GM18508 (cell line): ENCODE measurements at regions not wholly inside any gene's neighbourhood (a gene's known extent, or its start where the extent isn't known, plus 50 kb on each side); places are given as distances from the start of the nearest gene placed in this dataset.

Experiments
- ATAC-seq: cut with Tn5 transposase; IDR thresholded peaks from one replicate; pipeline ENCODE4 v1.9.1; 2021; ENCODE audit warnings: moderate number of reproducible peaks; ENCODE audit not compliant: insufficient read depth, unreplicated experiment

- no peak for ATAC-seq
Observed at GRCh38 chr13:70720386-70720785, 612.1 kb upstream of the KLHL1 start.

- no peak for ATAC-seq
Observed at GRCh38 chr13:70714993-70715392, 606.7 kb upstream of the KLHL1 start.

- ATAC-seq = no peak
Observed at GRCh38 chr13:70708775-70709174, 600.5 kb upstream of the KLHL1 start.

GRCh38 chr13:70703755-70704154 lies 595.5 kb upstream of the KLHL1 start:
- ATAC-seq = no peak

GRCh38 chr13:70694996-70695715 lies 586.9 kb upstream of the KLHL1 start:
- no peak for ATAC-seq

GRCh38 chr13:70668983-70669382 lies 560.7 kb upstream of the KLHL1 start:
- no peak for ATAC-seq

GRCh38 chr13:70668293-70668692 lies 560.0 kb upstream of the KLHL1 start:
- ATAC-seq = no peak

GRCh38 chr13:70666883-70667556 lies 558.8 kb upstream of the KLHL1 start:
- ATAC-seq = no peak

- no peak for ATAC-seq
Observed at GRCh38 chr13:70662231-70662940, 554.1 kb upstream of the KLHL1 start.

- no peak for ATAC-seq
Observed at GRCh38 chr13:70644052-70644451, 535.8 kb upstream of the KLHL1 start.

- no peak for ATAC-seq
Observed at GRCh38 chr13:70634893-70635292, 526.6 kb upstream of the KLHL1 start.

- ATAC-seq = no peak
Observed at GRCh38 chr13:70630247-70630646, 522.0 kb upstream of the KLHL1 start.

GRCh38 chr13:70623239-70623638 lies 515.0 kb upstream of the KLHL1 start:
- peak; percentile 52 for ATAC-seq

GRCh38 chr13:70622796-70623195 lies 514.5 kb upstream of the KLHL1 start:
- no peak for ATAC-seq

GRCh38 chr13:70619936-70620335 lies 511.7 kb upstream of the KLHL1 start:
- ATAC-seq = no peak

GRCh38 chr13:70616847-70617246 lies 508.6 kb upstream of the KLHL1 start:
- no peak for ATAC-seq

- ATAC-seq = no peak
Observed at GRCh38 chr13:70613295-70613694, 505.0 kb upstream of the KLHL1 start.

GRCh38 chr13:70612881-70613280 lies 504.6 kb upstream of the KLHL1 start:
- no peak for ATAC-seq

- no peak for ATAC-seq
Observed at GRCh38 chr13:70604448-70604847, 496.2 kb upstream of the KLHL1 start.

GRCh38 chr13:70593716-70594115 lies 485.5 kb upstream of the KLHL1 start:
- no peak for ATAC-seq

GRCh38 chr13:70585109-70585508 lies 476.9 kb upstream of the KLHL1 start:
- ATAC-seq = no peak
